ENCODE measurements at regions not wholly inside any gene's neighbourhood (a gene's known extent, or its start where the extent isn't known, plus 50 kb on each side); places are given as distances from the start of the nearest gene placed in this dataset.

DNA sequence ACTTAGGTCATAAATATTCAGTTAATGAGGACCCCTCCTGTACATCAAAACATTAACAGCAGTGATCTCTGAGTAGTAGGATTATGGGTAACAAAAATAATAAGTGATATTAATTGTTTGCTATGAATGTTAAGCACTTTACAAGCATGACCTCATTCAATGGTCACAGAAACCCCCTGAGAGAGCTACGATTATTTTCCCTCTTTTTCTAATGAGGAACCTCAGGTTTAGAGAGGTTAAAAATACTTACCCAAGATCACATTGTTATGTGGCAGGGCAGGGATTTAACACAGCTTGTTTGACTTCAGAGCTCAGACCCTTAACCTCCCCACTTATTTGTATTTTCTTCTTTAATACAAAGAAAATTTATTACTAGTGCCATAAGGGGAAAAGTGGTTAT is 228.2 kb downstream of the TBL1XR1 start:
- no peak for DNase-seq

- no peak for DNase-seq
Observed at GRCh38 chr3:176968631-176969030, 228.7 kb downstream of the TBL1XR1 start.

DNA sequence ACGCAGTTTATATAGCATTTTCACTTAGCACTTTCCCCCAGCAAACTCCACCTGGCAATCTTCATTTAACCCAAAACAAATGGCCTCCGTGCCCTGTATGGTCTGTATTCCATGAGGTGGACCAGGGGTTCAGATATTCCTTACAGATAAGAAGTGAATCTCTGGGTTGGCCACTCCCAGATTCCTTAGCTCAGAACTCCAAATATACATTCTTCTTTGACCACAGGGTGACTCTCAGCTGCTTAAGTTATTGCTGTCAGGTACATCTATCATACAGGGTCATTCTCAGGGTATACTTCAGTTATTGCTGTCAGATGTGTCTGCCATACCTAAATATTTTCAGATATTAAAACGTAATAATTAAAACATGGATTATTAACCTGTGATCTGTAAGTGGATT is 229.8 kb downstream of the TBL1XR1 start:
- no peak for DNase-seq

DNA sequence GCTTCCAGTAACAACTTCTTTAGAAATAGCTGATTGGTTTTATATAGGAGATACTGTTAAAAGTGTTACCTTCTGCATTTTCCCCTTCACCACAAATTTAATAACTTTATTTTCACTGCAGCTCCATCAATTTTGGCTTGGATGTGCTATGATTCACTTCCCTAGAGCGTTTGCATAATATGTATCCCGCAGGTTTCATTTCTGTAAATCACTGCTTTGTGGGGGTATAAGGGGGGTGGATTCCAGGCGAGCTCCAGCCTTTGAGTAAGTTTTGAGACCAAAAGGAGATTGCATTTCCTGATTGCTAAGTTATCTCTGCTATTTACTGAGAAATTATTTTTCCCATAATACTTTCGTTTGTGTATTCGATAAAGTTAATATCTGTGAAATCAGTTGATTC is 232.6 kb downstream of the TBL1XR1 start:
- no peak for DNase-seq

- DNase-seq, result no peak
Observed at GRCh38 chr3:176961916-176962315, 235.4 kb downstream of the TBL1XR1 start.

DNA sequence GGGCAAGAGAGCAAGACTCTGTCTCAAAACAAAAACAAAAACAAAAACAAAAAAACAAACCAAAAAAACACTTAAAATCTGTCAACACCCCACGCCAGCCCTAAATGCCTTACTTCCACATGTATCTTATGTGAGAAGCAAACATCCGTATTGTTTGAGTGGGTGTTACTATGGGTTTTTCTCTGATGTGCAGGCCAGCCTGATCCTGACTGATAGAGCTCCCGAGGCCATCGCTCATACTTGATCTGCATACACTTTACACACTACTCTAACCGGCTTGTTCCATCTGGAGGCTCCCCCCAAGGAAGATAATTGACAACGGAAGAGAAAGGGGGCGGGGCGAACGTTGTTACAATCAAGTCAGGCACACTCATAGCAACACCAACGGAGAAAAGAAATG is 237.4 kb downstream of the TBL1XR1 start:
- no peak for DNase-seq

DNA sequence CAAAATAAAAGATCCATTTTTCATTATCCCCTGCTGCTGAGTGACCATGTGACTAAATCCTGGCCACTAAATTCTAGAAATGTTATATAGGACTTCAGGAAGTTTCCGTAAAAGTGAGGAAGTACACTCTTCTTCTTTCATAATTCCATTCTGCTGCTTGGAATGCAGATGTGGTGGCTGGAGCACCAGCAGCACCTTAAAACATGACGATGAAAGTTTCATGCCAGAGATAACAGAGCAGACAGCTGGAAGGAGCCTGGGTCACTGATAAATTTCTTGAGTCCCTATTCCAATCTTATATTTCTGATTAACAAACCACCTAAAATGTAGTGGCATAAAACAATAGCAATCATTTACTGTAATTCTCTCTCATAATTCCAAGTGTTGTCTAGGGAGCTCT is 238.7 kb downstream of the TBL1XR1 start:
- no peak for DNase-seq

DNA sequence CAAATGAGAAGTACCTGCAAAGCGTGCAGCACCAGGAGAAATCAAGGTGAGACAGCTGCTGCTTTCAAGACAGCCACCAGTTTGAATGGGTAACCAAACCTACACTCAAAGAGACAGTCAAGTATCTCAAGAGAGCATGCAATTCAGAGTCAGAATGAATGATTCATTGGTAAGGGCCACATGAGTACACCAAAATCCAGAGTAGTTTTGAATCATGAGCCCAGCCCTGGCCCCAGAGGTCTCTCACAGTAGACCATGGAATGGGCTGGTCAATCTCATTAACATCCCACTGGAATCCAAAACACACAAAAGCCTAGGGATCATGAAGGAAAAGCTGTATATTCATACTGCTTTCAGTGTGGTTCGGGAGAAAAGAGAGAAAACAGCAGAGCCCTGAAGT is 242.8 kb downstream of the TBL1XR1 start:
- no peak for DNase-seq

DNA sequence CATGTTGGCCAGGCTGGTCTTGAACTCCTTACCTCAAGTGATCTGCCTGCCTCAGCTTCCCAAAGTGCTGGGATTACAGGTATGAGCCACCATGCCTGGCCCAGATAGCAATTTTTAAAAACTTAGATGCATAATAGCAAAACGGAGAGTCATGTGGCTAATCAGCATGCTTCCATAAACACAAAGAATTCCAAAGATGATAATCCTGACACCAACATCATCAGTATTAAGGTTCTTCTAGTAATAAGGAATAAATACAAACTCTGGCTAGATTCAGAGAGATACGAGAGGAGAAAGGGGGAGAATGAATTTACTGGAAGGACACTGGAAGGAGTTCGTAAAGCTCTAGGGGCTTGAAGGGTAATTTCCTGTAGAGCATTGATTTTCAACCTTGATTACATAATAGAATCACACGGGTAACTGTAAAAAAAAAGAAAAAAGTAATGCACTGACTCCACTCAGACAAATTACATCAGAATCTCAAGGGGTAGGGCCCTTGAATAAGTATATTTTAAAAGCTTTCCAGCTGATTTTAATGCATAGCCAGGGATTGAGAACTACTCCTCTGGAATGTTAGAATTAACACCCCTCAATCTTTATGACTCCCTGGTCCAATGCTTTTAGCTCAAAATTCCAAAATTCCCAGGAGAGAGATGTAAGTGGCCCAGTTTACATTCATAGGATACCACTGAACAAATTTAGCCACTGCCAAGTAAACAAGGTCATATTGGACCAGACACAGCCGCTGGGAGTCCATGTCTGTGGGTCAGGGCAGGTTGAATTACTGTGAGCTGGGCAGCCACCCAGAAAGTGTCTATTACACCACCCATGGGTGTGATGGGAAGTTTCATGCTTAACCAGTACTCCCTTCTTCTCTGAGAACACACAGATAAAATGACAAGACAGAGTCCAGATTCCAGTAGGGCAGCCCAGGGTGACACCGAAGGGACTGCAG is 243.9 kb downstream of the TBL1XR1 start:
- peak; percentile 5 for DNase-seq

GRCh38 chr3:176951586-176952292 is 245.5 kb downstream of the TBL1XR1 start:
- DNase-seq, result no peak

- no peak for DNase-seq
Observed at GRCh38 chr3:176951144-176951543, 246.1 kb downstream of the TBL1XR1 start.

DNA sequence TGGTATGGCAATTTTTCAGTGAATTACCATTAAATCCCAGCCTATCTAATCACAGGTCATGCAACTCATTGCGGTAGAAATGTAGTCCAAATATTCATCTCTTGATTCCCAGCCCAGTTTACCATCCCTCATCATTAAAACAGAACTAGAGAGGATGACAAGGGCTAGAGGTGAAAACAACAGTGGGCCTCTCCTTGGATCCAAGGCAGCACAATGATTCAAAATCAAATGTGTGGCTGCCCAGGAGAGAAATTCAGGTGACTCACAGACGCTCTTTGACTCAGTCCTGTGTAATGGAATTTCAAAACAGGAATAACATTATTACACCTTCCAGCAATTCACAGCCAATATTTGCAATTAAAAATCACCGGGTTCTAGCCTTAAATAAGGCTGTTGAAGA is 246.5 kb downstream of the TBL1XR1 start:
- no peak for DNase-seq

DNA sequence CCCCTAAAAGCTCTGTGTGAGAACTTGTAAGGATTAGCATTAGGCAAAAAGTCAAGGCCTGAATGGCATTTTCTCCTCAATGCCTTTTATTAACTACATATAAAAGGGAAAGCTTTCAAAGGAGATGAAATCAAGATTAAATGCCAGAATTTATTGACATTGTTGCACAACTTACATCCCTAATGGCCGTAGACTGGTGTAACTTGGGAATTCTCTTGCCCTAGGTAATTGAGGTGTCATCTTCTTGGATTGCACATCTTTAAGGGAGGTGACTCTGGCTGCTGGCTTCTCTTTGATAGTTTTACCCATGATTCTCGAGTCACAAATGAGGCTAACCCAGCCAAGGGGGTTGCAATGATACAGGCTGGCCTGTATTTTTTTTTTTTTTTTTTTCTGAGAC is 249.1 kb downstream of the TBL1XR1 start:
- no peak for DNase-seq

GRCh38 chr3:176946202-176946601 is 251.1 kb downstream of the TBL1XR1 start:
- no peak for DNase-seq

GRCh38 chr3:176942305-176942704 is 255.0 kb downstream of the TBL1XR1 start:
- DNase-seq, result no peak

DNA sequence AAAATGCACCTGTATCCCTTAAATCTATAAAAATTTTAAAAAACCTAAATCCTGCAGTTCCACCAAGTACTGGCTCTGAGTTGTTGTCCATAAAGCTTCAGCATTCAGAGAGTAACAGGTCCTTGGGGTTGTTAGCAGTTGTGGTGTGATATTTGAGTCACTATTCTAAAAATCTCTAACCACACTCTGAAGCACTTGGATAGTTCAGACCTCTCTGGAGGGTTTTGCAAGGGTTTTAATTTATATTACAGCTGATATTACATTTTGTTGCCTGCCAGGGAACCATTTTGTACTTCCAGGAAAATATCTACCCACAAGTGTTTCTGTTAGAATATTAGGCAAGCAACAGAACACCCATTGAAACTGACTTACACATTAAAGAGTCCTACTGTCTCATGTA is 255.6 kb downstream of the TBL1XR1 start:
- no peak for DNase-seq

GRCh38 chr3:176939022-176939817 is 258.1 kb downstream of the TBL1XR1 start:
- no peak for DNase-seq

DNA sequence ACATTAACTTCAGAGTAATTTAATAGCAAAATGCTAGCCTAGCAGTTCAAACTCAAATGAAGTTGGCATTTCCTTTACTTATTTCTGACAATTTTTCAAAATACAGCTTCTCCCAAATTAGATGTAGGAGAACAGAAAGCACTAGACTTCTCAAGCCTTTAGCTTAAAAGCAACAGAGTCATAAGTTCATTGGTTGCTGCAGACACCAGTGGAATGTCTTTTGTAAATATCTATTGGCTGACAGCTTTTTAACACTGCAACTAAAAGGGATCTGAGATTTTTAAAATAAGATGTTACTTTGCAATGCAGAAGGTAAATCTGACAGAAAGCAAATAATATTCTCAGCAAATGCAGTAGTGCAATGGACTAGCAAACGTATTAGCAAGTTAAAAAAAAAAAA is 259.3 kb downstream of the TBL1XR1 start:
- DNase-seq, result no peak

- no peak for DNase-seq
Observed at GRCh38 chr3:176937541-176937940, 259.7 kb downstream of the TBL1XR1 start.

DNA sequence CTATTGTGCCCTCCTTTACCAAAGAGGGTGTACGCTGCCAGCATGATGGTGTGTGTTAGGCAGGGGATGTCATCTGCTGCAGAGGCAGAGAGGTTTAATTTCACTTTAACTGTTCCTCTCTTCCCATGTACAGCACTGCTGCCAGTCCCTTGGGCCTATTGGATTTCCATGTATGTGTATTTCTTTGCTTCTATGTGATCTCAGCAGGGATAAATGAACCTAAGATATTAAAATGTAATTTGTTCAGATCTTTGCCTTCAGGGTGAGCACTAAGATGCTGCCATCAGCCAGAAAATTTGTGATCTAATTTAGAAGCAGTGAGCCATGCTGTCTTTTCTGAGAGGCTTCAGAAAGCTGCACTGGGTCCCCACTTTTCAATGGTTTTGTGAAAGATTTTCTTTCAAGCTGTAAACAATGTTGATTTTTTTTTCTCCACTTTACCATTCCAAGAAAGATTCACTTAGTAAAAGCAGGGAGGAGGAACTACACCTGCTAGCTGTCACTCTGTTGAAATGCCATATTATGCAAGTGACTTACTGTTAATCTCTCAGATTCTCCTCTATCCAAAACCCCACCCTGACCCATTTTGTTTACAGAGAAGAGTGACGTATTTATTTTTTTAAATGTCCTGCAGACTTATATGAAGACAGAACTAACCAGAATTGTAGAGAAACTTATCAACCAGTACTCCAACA is 261.9 kb downstream of the TBL1XR1 start:
- DNase-seq, result no peak

DNA sequence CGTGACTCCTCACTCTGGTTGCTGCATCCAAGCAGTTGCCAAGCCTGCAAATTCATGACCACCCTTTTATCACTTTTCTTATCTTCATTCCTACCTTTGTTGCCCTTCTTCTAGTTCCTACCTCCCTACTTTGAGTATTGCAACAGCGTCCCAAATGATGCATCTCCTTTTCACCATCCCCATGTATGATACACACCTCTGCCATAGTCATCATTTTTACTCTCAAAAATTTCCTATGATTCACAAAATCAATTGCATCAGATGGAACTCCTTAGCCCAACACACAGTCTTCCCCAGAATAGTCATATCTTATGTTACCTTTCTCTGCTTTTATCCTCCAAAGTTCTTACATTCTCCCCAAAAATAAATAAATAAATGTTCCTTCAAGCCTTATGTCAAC is 262.6 kb downstream of the TBL1XR1 start:
- no peak for DNase-seq

DNA sequence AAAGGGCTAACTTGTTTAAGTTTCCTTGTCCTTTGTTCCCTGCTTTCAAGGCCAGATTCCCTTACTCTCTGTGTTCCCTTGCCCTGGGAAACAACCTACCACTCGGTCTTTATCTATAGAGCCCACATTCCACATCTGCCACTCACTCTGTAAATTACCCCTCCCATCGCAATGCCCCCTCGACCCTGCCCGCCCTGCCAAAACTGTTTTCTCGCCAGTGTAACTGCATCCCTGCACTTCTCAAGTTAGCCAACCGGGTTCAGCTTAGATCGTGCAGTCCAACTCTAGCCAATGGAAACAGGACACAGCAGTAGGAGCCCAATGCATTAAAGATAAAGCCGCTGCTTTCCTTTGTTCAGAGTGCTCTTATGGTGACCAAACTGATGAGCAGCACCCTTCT is 263.6 kb downstream of the TBL1XR1 start:
- DNase-seq, result no peak

GRCh38 chr3:176932433-176932832 is 264.8 kb downstream of the TBL1XR1 start:
- DNase-seq, result no peak
